ENCODE measurements at regions not wholly inside any gene's neighbourhood (a gene's known extent, or its start where the extent isn't known, plus 50 kb on each side); places are given as distances from the start of the nearest gene placed in this dataset.
A peak's percentile ranks its signal among the peaks of the same experiment; 100 is the strongest.

GRCh38 chr3:177473184-177473583, 275.9 kb upstream of the TBL1XR1 start:
- Histone ChIP-seq H3K4me3 (ENCODE audit: low read length, poor library complexity, severe bottlenecking) (no peak overlapping the region), H3K36me3 (ENCODE audit: insufficient read depth, low read length) (no peaks in the 10 kb centered on the region), H3K9ac (ENCODE audit: low read depth, low read length, poor library complexity, severe bottlenecking) (no peak overlapping the region), H3K9me3 (ENCODE audit: insufficient read depth, low read depth, low read length) (no peaks in the 10 kb centered on the region), H3K9me2 (replicated peaks; ENCODE audit: low read depth, low read length) (no peaks in the 10 kb centered on the region), H3K27me3 (ENCODE audit: insufficient read depth, low read length, poor library complexity, severe bottlenecking) (no peaks in the 10 kb centered on the region), H3F3A (ENCODE audit: low read depth) (no peaks in the 10 kb centered on the region), H3K79me2 (ENCODE audit: insufficient read depth, low read length) (no peaks in the 10 kb centered on the region), H3K4me1 (ENCODE audit: insufficient read depth, low read length, poor library complexity, severe bottlenecking) (peaks cover 10% of the 10 kb centered on the region), H2AFZ (ENCODE audit: low read length) (peak overlapping the region; percentile 36; the same call in 1 of the 2 replicates), H4K20me1 (ENCODE audit: insufficient read depth, low read length, poor library complexity, severe bottlenecking) (no peaks in the 10 kb centered on the region), H3K4me2 (ENCODE audit: low read depth, low read length, poor library complexity, severe bottlenecking) (no peak overlapping the region)
- TF ChIP-seq EZH2phosphoT487 (IDR thresholded peaks at IDR 0.05; ENCODE audit: borderline replicate concordance) (no peak), CTCF (conservative IDR thresholded peaks at IDR 0.05; ENCODE audit: low read length) (no peak)

- Histone ChIP-seq H4K20me1 (ENCODE audit: insufficient read depth, low read length, poor library complexity, severe bottlenecking) (no peaks in the 10 kb centered on the region), H3F3A (ENCODE audit: low read depth) (no peaks in the 10 kb centered on the region), H3K9ac (ENCODE audit: low read depth, low read length, poor library complexity, severe bottlenecking) (no peak overlapping the region), H3K79me2 (ENCODE audit: insufficient read depth, low read length) (no peaks in the 10 kb centered on the region), H3K4me2 (ENCODE audit: low read depth, low read length, poor library complexity, severe bottlenecking) (no peak overlapping the region), H3K9me2 (replicated peaks; ENCODE audit: low read depth, low read length) (no peaks in the 10 kb centered on the region), H2AFZ (ENCODE audit: low read length) (no peak overlapping the region), H3K9me3 (ENCODE audit: insufficient read depth, low read depth, low read length) (no peaks in the 10 kb centered on the region), H3K36me3 (ENCODE audit: insufficient read depth, low read length) (no peaks in the 10 kb centered on the region), H3K4me1 (ENCODE audit: insufficient read depth, low read length, poor library complexity, severe bottlenecking) (peaks cover 7% of the 10 kb centered on the region), H3K27me3 (ENCODE audit: insufficient read depth, low read length, poor library complexity, severe bottlenecking) (no peaks in the 10 kb centered on the region), H3K4me3 (ENCODE audit: low read length, poor library complexity, severe bottlenecking) (no peak overlapping the region)
- TF ChIP-seq CTCF (conservative IDR thresholded peaks at IDR 0.05; ENCODE audit: low read length) (no peak), EZH2phosphoT487 (IDR thresholded peaks at IDR 0.05; ENCODE audit: borderline replicate concordance) (no peak)
These were observed 276.6 kb upstream of the TBL1XR1 start for GRCh38 chr3:177473903-177474302.

- Histone ChIP-seq H3K4me3 (ENCODE audit: low read length, poor library complexity, severe bottlenecking) (no peak overlapping the region), H3K36me3 (ENCODE audit: insufficient read depth, low read length) (no peaks in the 10 kb centered on the region), H3K79me2 (ENCODE audit: insufficient read depth, low read length) (no peaks in the 10 kb centered on the region), H3K9me2 (replicated peaks; ENCODE audit: low read depth, low read length) (no peaks in the 10 kb centered on the region), H4K20me1 (ENCODE audit: insufficient read depth, low read length, poor library complexity, severe bottlenecking) (no peaks in the 10 kb centered on the region), H3K9ac (ENCODE audit: low read depth, low read length, poor library complexity, severe bottlenecking) (no peak overlapping the region), H3K4me2 (ENCODE audit: low read depth, low read length, poor library complexity, severe bottlenecking) (no peak overlapping the region), H3K4me1 (ENCODE audit: insufficient read depth, low read length, poor library complexity, severe bottlenecking) (peaks cover 10% of the 10 kb centered on the region), H3F3A (ENCODE audit: low read depth) (no peaks in the 10 kb centered on the region), H2AFZ (ENCODE audit: low read length) (no peak overlapping the region), H3K9me3 (ENCODE audit: insufficient read depth, low read depth, low read length) (no peaks in the 10 kb centered on the region), H3K27me3 (ENCODE audit: insufficient read depth, low read length, poor library complexity, severe bottlenecking) (no peaks in the 10 kb centered on the region)
- TF ChIP-seq CTCF (conservative IDR thresholded peaks at IDR 0.05; ENCODE audit: low read length) (no peak), EZH2phosphoT487 (IDR thresholded peaks at IDR 0.05; ENCODE audit: borderline replicate concordance) (no peak)
These were observed 277.5 kb upstream of the TBL1XR1 start for GRCh38 chr3:177474652-177475355.

All from Loucy (cell line).